Embryonic facial prominence (tissue), 1 donor: ENCODE measurements at regions not wholly inside any gene's neighbourhood (a gene's known extent, or its start where the extent isn't known, plus 50 kb on each side); places are given as distances from the start of the nearest gene placed in this dataset.
"Not testable (repeated sequence)": the region's sequence is repeated elsewhere in the genome, so short reads cannot be mapped to it uniquely, and the experiment has no call there.

Experiments used
- DNase-seq: peaks from one replicate; pipeline ENCODE4 v3.0.0-alpha.2; 2016; ENCODE audit errors: extremely low spot score

GRCh38 chr12:33323823-33324222, 115.8 kb downstream of the SYT10 start:
- DNase-seq, result no peak

DNA sequence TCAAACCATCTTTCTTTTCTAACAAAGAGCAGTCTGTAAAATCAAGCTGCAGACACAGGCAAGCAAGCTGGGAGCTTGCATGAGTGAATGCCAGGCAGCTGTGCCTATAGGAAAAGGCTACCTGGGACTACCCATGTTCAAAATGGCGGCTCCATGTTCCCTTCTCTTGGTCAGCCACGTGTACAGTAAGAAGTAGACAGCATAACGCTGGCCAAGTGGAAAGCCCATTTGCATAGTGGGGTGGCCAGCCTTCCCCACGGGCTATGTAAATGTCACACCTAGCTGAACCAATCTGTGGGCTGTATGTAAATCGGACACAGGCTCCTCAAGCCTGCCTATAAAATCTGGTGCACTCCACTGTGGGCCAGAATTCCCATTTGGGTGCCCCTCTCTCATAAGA, 117.1 kb downstream of the SYT10 start:
- DNase-seq, result no peak

DNA sequence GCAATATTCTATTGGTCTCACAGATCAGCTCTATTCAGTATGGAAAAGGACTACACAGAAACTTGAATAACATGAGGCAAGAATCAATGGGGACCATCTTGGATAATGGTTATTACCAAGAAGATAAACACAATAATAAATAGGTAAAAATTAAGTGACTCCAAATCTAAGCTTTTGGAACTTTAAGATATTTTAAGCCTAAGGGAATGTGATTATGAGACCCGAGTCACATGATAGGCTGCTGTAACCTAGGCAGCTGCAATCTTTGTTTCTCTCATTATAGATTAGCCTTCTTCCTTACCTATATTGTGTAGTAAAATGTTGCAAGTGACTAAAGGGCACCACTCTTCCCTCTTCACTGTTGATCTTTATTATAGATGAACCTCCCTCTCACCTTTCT, 121.9 kb downstream of the SYT10 start:
- no peak for DNase-seq

DNA sequence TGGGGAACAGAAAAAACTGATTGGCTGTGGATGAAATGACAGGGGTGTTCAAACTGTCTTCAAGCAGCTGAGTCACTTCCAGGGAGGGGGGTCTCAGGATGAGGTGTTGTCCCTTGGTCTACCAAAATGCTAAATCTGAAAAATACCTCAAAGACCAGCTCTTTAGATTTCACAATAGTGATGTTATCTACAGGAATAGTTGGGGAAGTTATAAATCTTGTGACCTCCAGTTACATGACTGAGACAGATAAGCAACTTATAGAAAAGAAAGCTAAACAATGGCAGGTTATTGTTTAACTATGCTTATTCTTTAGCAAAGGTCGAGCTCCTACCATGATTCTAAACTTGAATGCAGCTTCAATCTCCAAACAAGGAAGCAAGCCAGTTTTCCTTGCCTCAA, 125.4 kb downstream of the SYT10 start:
- no peak for DNase-seq

DNA sequence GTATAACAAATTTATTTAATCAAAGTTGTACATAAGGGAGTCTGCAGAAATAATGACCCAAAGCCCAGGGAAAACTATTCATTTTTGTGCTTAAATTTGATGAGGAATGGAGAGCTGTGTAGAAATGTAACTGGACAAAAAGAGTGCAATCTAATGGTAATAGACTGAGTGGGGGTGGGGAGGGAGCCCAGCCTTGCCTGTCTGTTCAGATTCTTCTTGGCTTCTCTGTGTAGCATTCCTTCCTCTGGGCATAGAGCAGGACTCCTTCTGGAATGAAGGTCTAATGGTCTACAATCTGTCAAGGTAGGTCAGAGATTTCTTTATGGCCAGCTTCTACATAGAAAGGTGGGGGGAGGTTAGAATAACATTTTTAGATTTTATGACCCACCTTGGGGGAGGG, 126.1 kb downstream of the SYT10 start:
- DNase-seq, result no peak

DNA sequence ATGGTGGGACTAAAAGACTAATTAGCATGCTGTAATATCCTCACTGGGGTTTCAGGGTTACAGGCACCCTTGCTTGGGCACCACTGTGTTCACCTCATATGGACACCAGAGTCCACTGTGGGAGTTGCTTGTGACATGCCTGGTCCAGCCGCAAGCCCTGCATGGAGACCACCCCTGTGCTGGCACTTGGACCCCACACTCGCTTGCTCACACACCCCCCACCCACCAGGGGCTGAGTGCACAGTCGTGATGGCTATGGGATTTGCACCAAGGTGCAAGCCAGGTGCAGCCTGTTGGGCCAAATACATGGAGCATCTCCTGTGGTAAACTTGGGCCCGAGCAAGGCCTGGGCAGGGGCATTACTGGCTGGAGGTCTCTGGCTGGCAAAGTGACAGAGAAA, 129.1 kb downstream of the SYT10 start:
- no peak for DNase-seq

- DNase-seq, result no peak
Measured at GRCh38 chr12:33304176-33304575, 135.4 kb downstream of the SYT10 start.

GRCh38 chr12:33296529-33296928, 143.1 kb downstream of the SYT10 start:
- DNase-seq, result no peak

DNA sequence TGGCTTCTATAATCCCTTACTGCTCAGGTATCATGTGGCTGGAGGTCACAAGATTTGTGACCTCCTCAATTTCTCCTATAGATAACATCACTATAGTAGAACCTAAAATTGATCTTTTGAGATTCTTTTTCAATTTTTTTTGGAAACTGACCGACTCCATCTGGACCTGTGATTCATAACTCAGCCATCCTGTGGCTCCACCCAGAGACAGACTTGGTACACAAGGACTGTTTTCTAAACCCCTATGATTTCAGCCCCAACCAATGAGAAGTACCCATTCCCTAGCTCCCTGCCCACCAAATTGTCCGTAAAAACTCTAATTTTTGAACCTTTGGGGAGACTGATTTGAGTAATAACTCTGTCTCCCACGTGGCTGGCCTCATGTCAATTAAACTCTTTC, 148.9 kb downstream of the SYT10 start:
- DNase-seq, result no peak

- no peak for DNase-seq
Measured at GRCh38 chr12:33283054-33283453, 156.6 kb downstream of the SYT10 start.

- DNase-seq, result no peak
Measured at GRCh38 chr12:33277376-33277775, 162.2 kb downstream of the SYT10 start.

DNA sequence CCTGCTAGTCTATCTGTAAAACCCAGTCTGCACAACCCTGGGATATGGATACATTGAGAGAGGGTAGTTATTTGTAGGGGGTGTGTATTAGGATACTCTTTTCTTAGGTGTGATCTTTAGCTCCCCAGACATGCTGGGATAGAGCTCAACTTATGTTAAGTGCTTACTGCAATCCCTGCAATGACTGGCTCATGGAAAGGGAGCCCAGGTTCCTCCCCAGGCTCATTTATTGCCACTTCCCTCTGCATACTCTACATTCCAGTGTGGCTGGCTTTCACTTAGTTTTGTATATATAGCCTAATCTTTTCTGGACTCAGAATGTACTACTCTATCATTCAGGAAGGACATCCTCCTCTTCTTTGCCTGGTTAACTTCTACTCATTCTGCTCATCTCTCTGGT, 172.0 kb downstream of the SYT10 start:
- DNase-seq, result no peak

- no peak for DNase-seq
Measured at GRCh38 chr12:33265900-33266299, 173.7 kb downstream of the SYT10 start.

- no peak for DNase-seq
Measured at GRCh38 chr12:33265033-33265731, 174.4 kb downstream of the SYT10 start.

DNA sequence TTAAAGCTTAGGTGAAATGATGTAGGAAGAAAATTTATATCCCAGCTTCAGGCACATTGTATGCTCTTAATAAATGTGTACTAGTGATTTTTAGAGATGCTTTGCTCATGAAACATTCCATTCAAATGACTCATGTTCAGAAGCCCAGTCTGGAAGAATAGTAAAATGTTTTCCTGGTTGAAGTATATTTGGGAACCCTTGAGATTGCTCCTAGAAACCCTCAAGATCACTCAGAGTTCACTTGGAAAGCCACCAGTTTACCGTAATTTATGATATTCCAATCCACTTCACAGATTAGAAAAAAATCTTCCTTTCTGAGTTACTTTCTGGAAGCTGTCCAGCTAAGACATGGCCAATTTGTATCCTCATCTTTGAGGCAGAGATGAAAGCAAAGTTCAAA, 186.4 kb downstream of the SYT10 start:
- no peak for DNase-seq

- DNase-seq, result no peak
Measured at GRCh38 chr12:33251548-33251947, 188.1 kb downstream of the SYT10 start.

DNA sequence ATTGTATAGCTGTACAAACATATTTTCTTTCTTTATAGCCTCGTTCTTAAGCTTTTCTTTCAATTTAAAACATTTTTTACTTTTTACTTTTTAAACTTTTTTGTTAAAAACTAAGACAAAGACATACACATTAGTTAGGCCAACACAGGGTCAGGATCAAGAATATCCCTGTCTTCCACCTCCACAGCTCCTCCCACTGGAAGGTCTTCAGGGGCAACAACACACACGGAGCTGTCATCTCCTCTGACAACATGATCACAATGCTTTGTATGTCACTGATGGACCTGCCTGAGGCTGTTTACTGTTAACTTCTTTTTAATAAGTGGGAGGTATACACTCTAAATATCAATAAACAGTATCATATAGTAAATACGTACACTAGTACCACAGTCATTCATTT, 191.3 kb downstream of the SYT10 start:
- DNase-seq, result no peak

GRCh38 chr12:33247625-33248024, 192.0 kb downstream of the SYT10 start:
- no peak for DNase-seq

GRCh38 chr12:33245434-33245833, 194.2 kb downstream of the SYT10 start:
- no peak for DNase-seq

DNA sequence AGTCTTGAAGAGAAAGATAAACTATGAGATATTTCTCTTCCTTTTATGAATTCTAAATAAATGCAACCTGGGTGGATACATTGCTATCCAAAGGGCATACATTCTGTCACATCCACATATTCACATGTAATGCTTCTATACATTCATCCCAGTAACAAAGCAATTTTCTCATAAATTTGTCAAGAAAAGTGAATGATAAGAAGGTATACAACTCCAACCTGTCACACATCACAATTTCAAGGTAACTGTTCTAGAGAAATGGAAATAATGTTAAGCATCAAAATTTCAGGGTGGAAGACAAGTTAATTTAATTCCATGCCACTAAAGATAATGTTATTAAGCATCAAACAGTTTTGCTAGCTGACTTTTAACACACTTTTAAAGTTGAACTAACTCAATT, 212.9 kb downstream of the SYT10 start:
- DNase-seq, result no peak

DNA sequence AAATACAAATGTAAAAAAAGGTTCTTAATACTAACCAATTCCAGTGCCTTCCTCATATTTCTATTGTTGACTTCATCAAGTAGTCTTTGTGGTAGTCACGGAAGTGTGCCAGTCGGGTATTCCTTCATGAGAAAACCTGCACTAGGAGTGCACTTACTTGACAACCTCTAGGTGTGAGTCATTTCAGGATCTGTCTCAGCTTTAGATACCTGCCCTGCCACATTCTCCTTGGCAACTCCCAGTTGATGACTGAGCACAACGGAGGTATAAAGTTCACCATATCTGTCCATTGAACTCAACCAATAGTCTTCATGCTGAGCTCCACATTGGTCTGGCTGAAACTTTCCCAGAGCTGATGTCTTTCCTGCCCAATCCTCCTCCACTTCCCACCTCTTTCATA, 215.7 kb downstream of the SYT10 start:
- DNase-seq, result no peak

GRCh38 chr12:33222357-33222756, 217.3 kb downstream of the SYT10 start:
- no peak for DNase-seq

- DNase-seq, result no peak
Measured at GRCh38 chr12:33205981-33206380, 233.6 kb downstream of the SYT10 start.

DNA sequence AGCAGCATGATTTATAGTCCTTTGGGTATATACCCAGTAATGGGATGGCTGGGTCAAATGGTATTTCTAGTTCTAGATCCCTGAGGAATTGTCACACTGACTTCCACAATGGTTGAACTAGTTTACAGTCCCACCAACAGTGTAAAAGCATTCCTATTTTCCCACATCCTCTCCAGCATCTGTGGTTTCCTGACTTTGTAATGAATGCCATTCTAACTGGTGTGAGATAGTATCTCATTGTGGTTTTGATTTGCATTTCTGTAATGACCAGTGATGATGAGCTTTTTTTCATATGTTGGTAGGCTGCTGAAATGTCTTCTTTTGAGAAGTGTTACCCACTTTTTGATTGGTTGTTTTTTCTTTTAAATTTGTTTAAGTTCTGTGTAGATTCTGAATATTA, 245.2 kb downstream of the SYT10 start:
- not testable (repeated sequence) for DNase-seq
